HAP-1 (cell line): ENCODE measurements at regions not wholly inside any gene's neighbourhood (a gene's known extent, or its start where the extent isn't known, plus 50 kb on each side); places are given as distances from the start of the nearest gene placed in this dataset.
"Not testable (repeated sequence)": the region's sequence is repeated elsewhere in the genome, so short reads cannot be mapped to it uniquely, and the experiment has no call there.

Source experiments
- DNase-seq, 2 experiments: peaks; one replicate each; pipeline ENCODE4 v3.0.0-alpha.2; 2016 to 2020; ENCODE audit warnings: low spot score in 2 of 2
- H3K27me3 ChIP-seq: fragments of 250-450 bp; sonication (Bioruptor Pico); 2 replicates; pipeline ENCODE4 v1.5.1; 2020; ENCODE audit warnings: low read depth, mild to moderate bottlenecking, moderate library complexity
- H3K36me3 ChIP-seq: fragments of 250-450 bp; sonication (Bioruptor Pico); replicated peaks from 2 replicates; pipeline ENCODE4 v1.5.1; 2020; ENCODE audit warnings: mild to moderate bottlenecking
- H3K4me1 ChIP-seq: fragments of 250-450 bp; sonication (Bioruptor Pico); 2 replicates; pipeline ENCODE4 v1.5.1; 2020; ENCODE audit warnings: mild to moderate bottlenecking
- H3K4me3 ChIP-seq: fragments of 250-450 bp; sonication (Bioruptor Pico); 2 replicates; pipeline ENCODE4 v1.5.1; 2020; ENCODE audit warnings: mild to moderate bottlenecking, moderate library complexity
- H3K9me3 ChIP-seq: fragments of 250-450 bp; sonication (Bioruptor Pico); 2 replicates; pipeline ENCODE4 v1.5.1; 2020; ENCODE audit warnings: mild to moderate bottlenecking, moderate library complexity
- in situ Hi-C: fragments of 300-500 bp; cut with MboI; formaldehyde crosslinking; loops from 3 replicates; pipeline ENCODE4 v1.14.3; 2020; ENCODE audit warnings: low sequenced_read_pairs, inconsistent platforms, mixed read lengths

DNA sequence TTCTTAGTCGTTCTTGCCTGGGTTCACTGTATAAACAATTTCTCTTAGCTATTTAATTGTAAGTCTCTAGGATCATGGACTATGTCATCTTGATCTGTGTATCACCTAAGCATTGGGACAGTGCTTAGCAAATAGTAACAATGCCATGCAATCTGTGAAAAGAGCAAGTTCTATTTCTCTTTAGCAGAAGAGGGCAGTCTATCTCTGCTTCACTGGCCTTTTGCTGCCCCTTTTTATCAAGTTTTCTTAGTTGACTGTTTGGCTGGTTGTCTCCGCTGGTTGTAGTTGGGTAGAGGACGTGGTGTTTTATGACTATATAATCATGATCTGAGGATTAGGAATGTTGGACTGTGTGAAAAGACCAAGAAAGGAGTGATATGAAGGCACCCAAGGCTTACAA lies 315.0 kb downstream of the JRKL start:
- in situ Hi-C loops = no loop called here
- Histone ChIP-seq H3K36me3 (no peaks in the 10 kb centered on the region), H3K4me1 (no peaks in the 10 kb centered on the region), H3K9me3 (no peaks in the 10 kb centered on the region), H3K4me3 (no peak overlapping the region), H3K27me3 (peaks cover 10% of the 10 kb centered on the region)
- no peak for DNase-seq

DNA sequence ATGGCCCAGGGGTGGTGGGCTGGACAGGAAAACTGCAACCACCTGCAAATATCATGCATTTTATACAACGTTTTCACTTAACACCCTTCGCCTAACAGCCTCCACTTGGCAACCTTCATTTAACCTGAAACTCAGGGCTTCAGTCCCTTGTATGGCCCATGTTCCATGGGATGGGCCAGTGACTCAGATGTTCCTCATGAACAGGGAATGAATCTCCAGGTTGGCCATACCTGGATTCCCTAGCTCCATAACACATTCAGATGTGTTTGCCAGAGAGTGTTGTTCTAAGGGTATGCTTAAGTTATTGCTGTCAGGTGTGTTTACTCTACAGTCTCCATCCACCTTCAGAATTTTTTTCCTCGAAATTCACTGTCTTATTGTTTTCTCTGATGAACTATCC lies 316.9 kb downstream of the JRKL start:
- in situ Hi-C loops = no loop called here

DNA sequence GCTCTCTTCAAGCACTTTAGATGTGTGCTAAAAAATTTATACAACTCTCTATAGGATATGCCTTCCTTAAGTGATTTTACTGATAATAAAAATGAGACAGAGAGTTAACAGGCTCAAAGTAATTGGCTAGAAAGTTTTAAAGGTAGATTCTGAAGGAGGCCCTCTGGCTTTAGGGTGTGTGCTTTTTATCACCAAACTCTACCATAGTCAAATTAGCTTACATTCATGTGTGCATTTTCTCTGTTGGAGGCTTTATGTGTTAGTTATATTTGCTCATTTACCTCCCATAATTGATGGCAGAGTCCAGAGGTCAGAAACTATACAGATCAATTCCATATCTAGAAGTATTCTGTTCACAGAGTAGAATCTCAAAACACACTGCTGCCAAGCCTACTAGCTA lies 317.5 kb downstream of the JRKL start:
- Histone ChIP-seq H3K4me1 (no peaks in the 10 kb centered on the region), H3K9me3 (no peaks in the 10 kb centered on the region), H3K4me3 (no peak overlapping the region), H3K27me3 (peaks cover 8% of the 10 kb centered on the region), H3K36me3 (no peaks in the 10 kb centered on the region)
- in situ Hi-C loops = no loop called here
- no peak for DNase-seq

More for the DNA sequence above, 316.9 kb downstream of the JRKL start:
- Histone ChIP-seq H3K4me3 (no peak overlapping the region), H3K27me3 (peaks cover 8% of the 10 kb centered on the region), H3K4me1 (no peaks in the 10 kb centered on the region), H3K36me3 (no peaks in the 10 kb centered on the region), H3K9me3 (no peaks in the 10 kb centered on the region)
- no peak for DNase-seq

DNA sequence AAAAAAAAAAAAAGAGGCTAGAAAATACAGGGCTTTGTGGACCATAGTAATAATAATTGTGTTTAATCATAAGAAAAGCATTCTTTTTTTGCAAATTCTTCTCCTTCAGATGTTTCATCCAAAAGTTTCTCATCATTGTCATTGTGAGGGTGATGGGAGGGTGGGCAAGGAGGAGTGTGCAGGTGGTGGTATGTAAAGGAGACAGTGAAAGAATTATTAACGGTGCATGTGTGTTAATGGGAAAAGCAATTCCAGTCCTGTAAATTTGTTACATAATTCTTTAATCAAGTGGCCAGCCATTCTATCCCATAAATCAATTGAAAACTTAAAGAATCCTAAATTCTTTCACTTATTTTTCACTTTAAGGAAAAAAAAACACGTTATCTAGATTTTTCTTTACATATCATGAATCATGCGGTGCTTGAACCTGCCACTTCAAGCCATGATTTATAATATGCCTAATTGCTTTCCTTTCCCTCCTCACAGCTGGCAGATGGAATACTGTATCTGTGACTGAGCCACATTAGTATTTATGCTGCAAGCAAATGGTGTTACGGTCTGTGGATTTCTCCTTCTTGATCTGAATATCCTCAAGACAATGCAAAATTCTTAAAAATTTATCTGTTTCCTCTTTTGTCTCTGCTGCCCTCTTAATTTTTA lies 318.5 kb downstream of the JRKL start:
- H3K4me1 ChIP-seq = no peaks in the 10 kb centered on the region
- DNase-seq = no peak
- H3K9me3 ChIP-seq = no peaks in the 10 kb centered on the region
- in situ Hi-C loops = no loop called here
- no peak overlapping the region for H3K4me3 ChIP-seq
- no peaks in the 10 kb centered on the region for H3K36me3 ChIP-seq
- H3K27me3 ChIP-seq = peaks cover 8% of the 10 kb centered on the region

DNA sequence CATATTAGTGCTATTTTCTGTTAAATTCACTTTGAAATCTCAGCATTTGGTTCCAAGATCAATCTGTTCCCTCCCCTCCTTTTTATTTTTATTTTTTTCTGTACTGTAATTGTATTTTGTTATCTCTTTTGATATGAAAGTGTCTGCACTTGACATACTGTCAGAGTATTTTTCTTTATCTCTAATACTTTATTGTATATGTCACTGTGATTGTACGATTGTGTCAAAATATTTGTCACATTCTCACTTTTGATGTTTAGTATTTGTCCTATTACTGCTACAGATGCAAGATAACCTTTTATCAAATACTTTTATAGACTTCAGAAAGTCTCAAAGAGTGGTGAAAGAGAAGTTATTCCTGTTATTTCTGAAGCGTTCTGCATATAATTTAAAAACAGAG lies 323.5 kb downstream of the JRKL start:
- no peak overlapping the region for H3K4me3 ChIP-seq
- H3K4me1 ChIP-seq = no peaks in the 10 kb centered on the region
- DNase-seq = no peak
- H3K9me3 ChIP-seq = no peaks in the 10 kb centered on the region
- H3K36me3 ChIP-seq = no peaks in the 10 kb centered on the region
- peaks cover 8% of the 10 kb centered on the region for H3K27me3 ChIP-seq
- in situ Hi-C loops = no loop called here

DNA sequence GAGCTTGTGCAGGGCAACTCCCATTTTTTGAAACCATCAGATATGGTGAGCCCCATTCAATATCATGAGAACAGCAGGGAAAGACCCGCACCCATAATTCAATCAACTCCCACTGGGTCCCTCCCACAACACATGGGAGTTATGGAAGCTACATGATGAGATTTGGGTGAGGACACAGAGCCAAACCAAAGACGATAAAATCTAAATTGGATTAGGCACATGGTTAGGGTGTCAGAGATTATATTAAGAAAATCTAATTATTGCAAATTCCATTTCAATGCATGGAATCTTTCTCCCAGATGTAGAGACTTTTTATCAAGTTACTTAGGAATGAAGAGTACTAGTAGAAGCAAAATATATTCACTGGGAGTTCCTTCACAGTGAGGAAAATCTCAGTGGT lies 324.9 kb downstream of the JRKL start:
- Histone ChIP-seq H3K36me3 (no peaks in the 10 kb centered on the region), H3K27me3 (no peaks in the 10 kb centered on the region), H3K4me3 (no peak overlapping the region), H3K9me3 (no peaks in the 10 kb centered on the region), H3K4me1 (no peaks in the 10 kb centered on the region)
- no peak for DNase-seq
- in situ Hi-C loops = no loop called here

DNA sequence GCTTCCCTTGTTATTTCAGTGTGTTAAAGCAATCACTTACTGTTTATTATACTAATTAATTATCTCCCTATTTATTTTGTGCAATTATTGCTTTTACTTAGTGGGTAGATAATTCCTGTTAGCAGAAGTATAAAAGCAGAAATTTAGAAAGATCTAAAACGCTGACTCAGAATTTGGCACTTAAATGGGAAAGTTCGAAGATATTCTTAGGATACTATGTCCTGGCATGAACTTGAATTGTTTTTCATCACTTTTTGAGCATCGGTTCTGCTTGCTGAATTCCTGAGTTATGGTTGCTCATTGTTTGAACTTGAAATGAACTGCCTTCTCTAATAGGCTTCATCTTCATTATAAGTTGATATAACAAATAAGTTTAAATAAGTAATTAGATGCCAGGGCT lies 325.4 kb downstream of the JRKL start:
- in situ Hi-C loops = no loop called here
- no peak for DNase-seq
- Histone ChIP-seq H3K27me3 (no peaks in the 10 kb centered on the region), H3K36me3 (no peaks in the 10 kb centered on the region), H3K4me3 (no peak overlapping the region), H3K4me1 (no peaks in the 10 kb centered on the region), H3K9me3 (no peaks in the 10 kb centered on the region)

DNA sequence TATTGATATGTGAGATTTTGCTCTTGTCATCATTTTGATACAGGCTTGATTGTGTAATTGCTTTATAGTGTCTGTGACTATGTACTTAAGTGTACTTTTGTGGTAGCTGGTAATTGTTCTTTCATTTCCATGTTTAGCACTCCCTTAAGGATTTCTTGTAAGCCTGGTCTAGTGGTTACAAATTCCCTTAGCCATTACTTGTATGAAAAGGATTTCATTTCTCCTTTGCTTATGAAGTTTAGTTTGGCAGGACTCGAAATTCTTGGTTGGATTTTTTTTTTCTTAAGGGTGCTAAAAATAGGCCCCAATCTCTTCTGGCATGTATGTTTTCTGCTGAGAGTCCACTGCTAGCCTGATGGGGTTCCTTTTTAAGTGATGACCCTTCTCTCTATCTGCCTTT lies 346.8 kb downstream of the JRKL start:
- no peaks in the 10 kb centered on the region for H3K27me3 ChIP-seq
- H3K36me3 ChIP-seq = no peaks in the 10 kb centered on the region
- no peaks in the 10 kb centered on the region for H3K9me3 ChIP-seq
- in situ Hi-C loops = no loop called here
- H3K4me1 ChIP-seq = no peaks in the 10 kb centered on the region
- no peak for DNase-seq
- no peak overlapping the region for H3K4me3 ChIP-seq

DNA sequence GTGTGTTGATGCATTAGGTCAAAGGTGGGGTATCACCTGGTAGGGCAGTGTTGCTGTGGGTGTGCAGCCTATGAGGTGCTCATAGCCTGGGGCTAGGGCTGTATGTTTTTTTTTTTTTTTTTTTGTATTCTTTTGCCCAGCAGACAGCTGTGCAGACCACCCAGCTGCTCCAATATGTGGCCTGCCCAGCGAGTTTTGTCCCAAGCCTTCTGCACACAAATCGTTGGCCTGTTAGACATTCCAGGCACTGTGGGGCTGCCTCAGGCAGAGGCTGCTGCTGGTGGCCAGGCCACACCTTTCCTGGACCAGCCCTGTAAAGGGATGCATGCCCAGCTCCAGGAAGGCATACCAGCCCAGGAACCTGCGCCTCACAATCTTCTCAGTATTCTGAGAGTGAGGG lies 348.5 kb downstream of the JRKL start:
- Histone ChIP-seq H3K36me3 (no peaks in the 10 kb centered on the region), H3K9me3 (no peaks in the 10 kb centered on the region), H3K4me1 (no peaks in the 10 kb centered on the region), H3K4me3 (no peak overlapping the region), H3K27me3 (no peaks in the 10 kb centered on the region)
- in situ Hi-C loops = no loop called here
- DNase-seq = no peak

DNA sequence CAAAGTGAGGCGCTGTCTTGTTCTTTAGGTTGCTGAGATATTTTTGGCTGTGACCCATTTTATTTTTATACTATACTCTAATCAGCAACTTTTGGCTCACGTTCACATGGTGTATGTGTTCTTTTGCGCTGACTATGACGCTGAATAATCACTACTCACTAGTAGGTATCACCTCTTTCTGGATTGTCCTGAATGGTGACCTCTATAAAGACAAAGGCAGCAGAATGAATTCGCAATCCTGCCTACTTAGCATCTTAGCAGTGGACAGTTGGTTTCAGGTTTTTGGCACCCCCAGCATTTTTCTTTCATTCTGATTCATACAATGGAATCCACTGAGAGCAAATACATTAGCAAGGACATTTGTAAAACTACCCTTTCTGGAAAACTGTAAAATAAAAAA lies 351.3 kb downstream of the JRKL start:
- Histone ChIP-seq H3K4me3 (no peak overlapping the region), H3K9me3 (no peaks in the 10 kb centered on the region), H3K27me3 (no peaks in the 10 kb centered on the region), H3K4me1 (no peaks in the 10 kb centered on the region), H3K36me3 (no peaks in the 10 kb centered on the region)
- in situ Hi-C loops = no loop called here
- DNase-seq = no peak

DNA sequence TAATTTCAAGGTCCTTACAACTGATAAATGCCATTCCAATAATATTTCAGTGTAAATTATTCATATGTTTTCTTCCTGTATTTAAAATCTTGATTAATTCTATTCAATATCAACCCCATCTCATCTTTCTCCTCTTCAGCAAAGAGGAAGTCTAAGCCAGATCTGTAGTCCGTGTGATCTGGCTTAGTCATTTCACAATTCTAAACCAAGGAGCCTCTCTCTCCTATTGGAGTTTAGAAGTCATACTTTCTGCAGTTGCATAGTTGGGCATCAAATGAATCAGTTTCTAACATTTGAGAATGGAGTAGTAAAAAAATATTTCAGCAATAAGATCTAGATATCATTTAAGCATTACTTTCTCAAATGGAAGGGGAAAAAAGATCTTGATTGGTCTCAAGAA lies 354.9 kb downstream of the JRKL start:
- Histone ChIP-seq H3K4me3 (no peak overlapping the region), H3K27me3 (no peaks in the 10 kb centered on the region), H3K4me1 (no peaks in the 10 kb centered on the region), H3K36me3 (no peaks in the 10 kb centered on the region), H3K9me3 (no peaks in the 10 kb centered on the region)
- DNase-seq = no peak
- in situ Hi-C loops = no loop called here

DNA sequence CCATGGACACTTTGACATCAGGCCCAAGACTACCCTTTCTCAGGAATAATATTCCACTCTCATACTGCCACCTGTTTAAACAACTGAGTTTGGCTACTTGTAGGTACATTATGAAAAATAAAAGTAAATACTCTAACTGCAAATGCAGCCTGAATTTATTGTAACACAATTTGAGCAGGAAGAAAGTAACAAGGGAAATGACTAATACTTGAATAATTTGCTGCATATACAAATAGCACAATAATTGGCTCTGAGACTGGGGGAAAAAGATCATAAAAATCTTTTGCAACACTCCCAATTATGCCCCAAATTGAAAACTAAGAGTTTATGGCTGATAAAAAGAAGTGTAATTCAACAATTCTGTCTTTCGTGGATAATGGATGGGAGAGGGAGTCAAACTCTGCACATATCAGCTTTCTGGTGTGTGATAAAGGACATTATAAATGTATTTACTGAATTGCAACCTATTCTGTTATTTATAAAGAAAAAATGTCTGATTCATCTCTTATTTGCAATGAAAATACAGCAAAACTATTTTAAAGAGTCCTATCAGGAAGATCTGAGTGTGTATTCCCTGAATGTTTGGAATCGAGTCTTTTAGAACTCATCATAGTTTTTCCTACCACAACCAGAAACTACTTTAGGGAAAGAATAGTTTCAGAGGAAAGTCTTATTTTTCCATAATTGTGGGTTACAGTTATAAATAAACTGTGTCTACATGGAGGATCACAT lies 359.0 kb downstream of the JRKL start:
- DNase-seq = no peak
- Histone ChIP-seq H3K4me3 (no peak overlapping the region), H3K27me3 (0 out of 2 replicates have a peak, but pooled peaks cover 4% of the 10 kb centered on the region), H3K4me1 (no peaks in the 10 kb centered on the region), H3K9me3 (no peaks in the 10 kb centered on the region), H3K36me3 (no peaks in the 10 kb centered on the region)
- in situ Hi-C loops = no loop called here

DNA sequence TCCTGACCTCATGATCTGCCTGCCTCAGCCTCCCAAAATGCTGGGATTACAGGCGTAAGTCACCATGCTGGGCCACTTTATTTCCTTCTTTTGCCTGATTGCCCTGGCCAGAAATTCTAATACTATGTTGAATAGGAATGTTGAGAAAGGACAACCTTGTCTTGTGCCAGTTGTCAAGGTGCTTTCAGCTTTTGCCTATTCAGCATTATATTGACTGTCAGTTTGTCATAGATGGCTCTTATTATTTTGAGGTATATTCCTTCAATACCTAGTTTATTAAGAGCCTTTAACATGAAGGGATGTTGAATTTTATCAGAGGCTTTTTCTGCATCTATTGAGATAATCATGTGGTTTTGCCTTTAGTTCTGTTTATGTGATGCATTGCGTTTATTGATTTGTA lies 362.0 kb downstream of the JRKL start:
- DNase-seq, H3K36me3 ChIP-seq, H3K4me3 ChIP-seq, H3K4me1 ChIP-seq, H3K27me3 ChIP-seq, in situ Hi-C loops, H3K9me3 ChIP-seq: not testable (repeated sequence)

DNA sequence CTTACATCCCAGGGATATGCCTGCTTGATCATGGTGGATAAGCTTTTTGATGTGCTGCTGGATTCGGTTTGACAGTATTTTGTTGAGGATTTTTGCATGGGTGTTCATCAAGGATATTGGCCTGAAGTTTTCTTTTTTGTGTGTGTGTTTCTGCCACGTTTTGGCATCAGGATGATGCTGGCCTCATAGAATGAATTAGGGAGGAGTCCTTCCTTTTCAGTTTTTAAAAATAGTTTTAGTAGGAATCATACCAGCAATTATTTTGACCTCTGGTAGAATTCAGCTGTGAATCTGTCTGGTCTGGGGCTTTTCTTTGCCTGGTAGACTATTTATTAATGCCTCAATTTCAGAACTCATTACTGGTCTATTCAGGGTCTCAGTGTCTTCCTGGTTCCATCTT lies 362.4 kb downstream of the JRKL start:
- Histone ChIP-seq H3K4me1 (no peaks in the 10 kb centered on the region), H3K27me3 (0 out of 2 replicates have a peak, but pooled peaks cover 4% of the 10 kb centered on the region), H3K36me3 (no peaks in the 10 kb centered on the region), H3K9me3 (no peaks in the 10 kb centered on the region), H3K4me3 (no peak overlapping the region)
- in situ Hi-C loops = no loop called here
- DNase-seq = no peak
